Muscle layer of colon (tissue), 2 donors: ENCODE measurements at regions not wholly inside any gene's neighbourhood (a gene's known extent, or its start where the extent isn't known, plus 50 kb on each side); places are given as distances from the start of the nearest gene placed in this dataset.

Source experiments
- H3K27ac ChIP-seq: one replicate; pipeline ENCODE4 v1.7.0; 2013; ENCODE audit warnings: low read depth, mild to moderate bottlenecking, low read length, moderate library complexity
- H3K27me3 ChIP-seq, 2 donors: one replicate each; pipeline ENCODE4 v1.7.0; 2013; ENCODE audit warnings: low read length in 2 of 2, mild to moderate bottlenecking in 2 of 2; ENCODE audit not compliant: insufficient read depth in 2 of 2, control insufficient read depth in 1 of 2
- H3K36me3 ChIP-seq: one replicate; pipeline ENCODE4 v1.7.0; 2013; ENCODE audit warnings: mild to moderate bottlenecking, low read length; ENCODE audit not compliant: insufficient read depth
- H3K4me1 ChIP-seq: one replicate; pipeline ENCODE4 v1.7.0; 2013; ENCODE audit warnings: mild to moderate bottlenecking, low read length; ENCODE audit not compliant: insufficient read depth
- H3K4me3 ChIP-seq, 2 donors: one replicate each; pipeline ENCODE4 v1.7.0; 2013; ENCODE audit warnings: low read length in 2 of 2, low read depth in 1 of 2, mild to moderate bottlenecking in 1 of 2, moderate library complexity in 1 of 2
- H3K9ac ChIP-seq: one replicate; pipeline ENCODE4 v1.7.0; 2013; ENCODE audit warnings: low read length
- H3K9me3 ChIP-seq: one replicate; pipeline ENCODE4 v1.7.0; 2013; ENCODE audit warnings: mild to moderate bottlenecking, low read length
- donor health status: abdominal sarcoma.
- donor health status: Adenocarcinoma of cecum.

DNA sequence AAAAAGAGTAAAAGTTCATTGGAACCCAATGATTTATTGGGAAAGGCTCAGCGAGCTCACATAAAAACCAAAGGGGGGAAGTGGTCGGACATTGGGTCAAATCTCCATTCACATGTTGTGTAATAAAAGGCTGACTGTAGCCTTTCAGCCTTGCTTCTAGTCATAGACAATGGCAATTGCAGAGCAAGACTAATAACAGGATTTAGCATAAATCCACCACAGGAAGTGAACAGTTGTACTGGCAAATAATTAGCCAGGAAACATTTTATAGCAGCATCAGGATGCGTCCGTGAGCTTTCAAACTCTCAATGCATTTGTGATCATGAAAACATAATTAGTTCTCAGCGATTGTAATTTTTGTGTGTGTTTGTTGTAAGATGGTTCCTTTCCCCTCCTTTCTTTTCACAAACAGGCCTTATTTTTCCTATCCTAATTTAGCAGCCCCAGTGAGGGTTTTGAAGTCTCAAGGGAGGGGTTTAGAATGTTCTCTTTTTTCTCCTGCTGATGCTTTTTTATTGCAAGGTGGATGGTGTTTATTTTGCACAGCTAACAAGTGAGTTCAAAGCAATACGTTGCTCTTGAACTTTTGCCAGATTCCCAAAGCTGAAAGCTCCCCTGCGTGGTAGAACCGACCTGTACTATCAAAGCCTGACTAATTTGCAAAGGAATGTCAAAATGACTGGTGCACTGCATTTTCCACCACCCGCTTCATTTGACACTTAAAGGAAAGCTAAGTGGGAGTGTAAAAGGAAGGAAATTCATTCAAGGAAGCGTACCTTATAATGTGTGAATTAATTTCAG, 105.6 kb downstream of the SPRY2 start:
- Histone ChIP-seq H3K36me3 (no peaks in the 10 kb centered on the region), H3K27ac (no peak overlapping the region), H3K27me3 (no peaks in the 10 kb centered on the region), H3K9me3 (no peaks in the 10 kb centered on the region), H3K4me3 (no peak overlapping the region), H3K4me1 (no peaks in the 10 kb centered on the region), H3K9ac (no peak overlapping the region)

DNA sequence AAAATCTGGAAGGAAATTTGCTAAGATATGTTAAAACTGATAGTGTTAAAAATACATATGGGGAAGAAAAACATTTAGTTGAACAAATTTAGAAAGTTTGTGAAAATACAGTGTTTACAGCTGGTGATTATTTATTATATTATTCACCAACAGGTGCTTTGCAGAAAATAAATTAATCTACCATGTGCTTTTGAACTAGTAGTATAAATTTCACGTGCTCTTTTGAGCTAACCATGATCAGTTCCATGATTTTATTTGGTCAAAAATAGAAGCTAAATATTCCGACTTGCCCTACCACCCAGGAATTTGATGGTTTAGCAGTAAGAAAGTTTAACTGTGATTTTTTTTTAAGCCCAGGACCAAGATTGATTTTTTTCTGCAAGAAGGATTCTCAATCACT, 113.3 kb downstream of the SPRY2 start:
- Histone ChIP-seq H3K4me3 (no peak overlapping the region), H3K27me3 (no peaks in the 10 kb centered on the region), H3K4me1 (no peaks in the 10 kb centered on the region), H3K9me3 (no peaks in the 10 kb centered on the region), H3K27ac (no peak overlapping the region), H3K36me3 (no peaks in the 10 kb centered on the region), H3K9ac (no peak overlapping the region)

GRCh38 chr13:80226645-80227044, 114.3 kb downstream of the SPRY2 start:
- Histone ChIP-seq H3K9me3 (no peaks in the 10 kb centered on the region), H3K4me3 (no peak overlapping the region), H3K27ac (no peak overlapping the region), H3K9ac (no peak overlapping the region), H3K4me1 (no peaks in the 10 kb centered on the region), H3K27me3 (no peaks in the 10 kb centered on the region), H3K36me3 (no peaks in the 10 kb centered on the region)

DNA sequence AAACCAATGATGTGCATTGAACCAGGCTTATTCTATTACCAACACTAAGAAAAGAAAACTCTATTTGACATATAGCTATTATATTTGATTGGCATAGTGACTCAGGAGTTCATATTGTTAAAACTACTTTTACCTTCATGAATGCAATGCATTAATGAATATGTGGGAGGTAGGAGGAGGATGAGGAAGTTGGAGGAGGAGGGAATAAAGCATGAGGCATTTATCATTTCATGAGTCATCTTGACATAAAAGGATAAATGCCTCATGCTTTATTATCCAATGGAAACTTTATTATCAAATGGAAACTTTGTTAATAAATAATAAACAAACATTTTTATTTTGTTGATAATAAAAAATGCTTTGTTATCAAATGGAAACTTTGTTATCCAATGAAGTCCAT, 116.5 kb downstream of the SPRY2 start:
- Histone ChIP-seq H3K4me1 (no peaks in the 10 kb centered on the region), H3K27ac (no peak overlapping the region), H3K36me3 (no peaks in the 10 kb centered on the region), H3K9ac (no peak overlapping the region), H3K9me3 (no peaks in the 10 kb centered on the region), H3K4me3 (no peak overlapping the region), H3K27me3 (no peaks in the 10 kb centered on the region)

DNA sequence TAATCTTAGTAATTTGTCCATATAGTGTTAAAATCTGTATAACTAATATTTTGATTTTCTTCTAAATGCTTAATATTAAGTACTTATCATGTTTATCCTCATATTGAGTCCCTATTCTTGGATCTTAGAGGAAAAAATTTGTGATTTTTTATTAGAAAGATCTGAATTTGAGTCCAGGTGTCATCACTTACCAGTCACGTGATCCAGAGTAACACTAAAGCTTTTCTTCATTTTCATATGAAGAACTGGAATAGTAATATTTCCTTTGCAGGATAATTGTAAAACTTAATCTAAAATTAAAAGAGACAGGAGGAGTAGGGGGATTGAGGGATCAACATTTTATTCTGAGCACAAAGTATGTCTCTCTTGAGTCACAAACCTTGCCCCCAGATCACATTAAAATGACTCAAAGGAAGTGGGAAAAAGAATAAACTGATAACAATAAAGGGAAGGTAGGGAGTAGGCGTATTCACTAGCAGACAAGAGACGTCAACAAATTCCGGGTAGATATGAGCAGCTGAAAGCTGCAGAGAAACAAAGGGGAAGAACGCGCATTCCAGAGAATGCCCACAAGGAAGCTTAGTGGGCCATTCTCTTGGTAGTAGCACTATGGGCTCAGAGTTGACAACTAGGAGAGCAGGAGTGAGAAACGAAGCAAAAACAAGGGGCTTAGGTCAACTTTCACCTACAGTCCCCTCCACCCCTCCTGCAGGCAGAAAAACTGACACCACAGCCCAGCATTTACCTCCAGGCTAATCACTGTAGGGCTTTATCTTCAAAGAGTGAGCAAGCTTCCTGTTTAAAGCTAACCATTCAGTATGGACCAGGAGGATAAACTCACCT, 123.1 kb downstream of the SPRY2 start:
- no peak overlapping the region for H3K27ac ChIP-seq
- no peaks in the 10 kb centered on the region for H3K9me3 ChIP-seq
- no peaks in the 10 kb centered on the region for H3K4me1 ChIP-seq
- no peak overlapping the region for H3K9ac ChIP-seq
- H3K27me3 ChIP-seq = no peaks in the 10 kb centered on the region
- no peak overlapping the region for H3K4me3 ChIP-seq
- no peaks in the 10 kb centered on the region for H3K36me3 ChIP-seq

GRCh38 chr13:80215368-80215767, 125.6 kb downstream of the SPRY2 start:
- Histone ChIP-seq H3K9ac (no peak overlapping the region), H3K36me3 (no peaks in the 10 kb centered on the region), H3K27ac (no peak overlapping the region), H3K9me3 (no peaks in the 10 kb centered on the region), H3K27me3 (no peaks in the 10 kb centered on the region), H3K4me3 (no peak overlapping the region), H3K4me1 (no peaks in the 10 kb centered on the region)

DNA sequence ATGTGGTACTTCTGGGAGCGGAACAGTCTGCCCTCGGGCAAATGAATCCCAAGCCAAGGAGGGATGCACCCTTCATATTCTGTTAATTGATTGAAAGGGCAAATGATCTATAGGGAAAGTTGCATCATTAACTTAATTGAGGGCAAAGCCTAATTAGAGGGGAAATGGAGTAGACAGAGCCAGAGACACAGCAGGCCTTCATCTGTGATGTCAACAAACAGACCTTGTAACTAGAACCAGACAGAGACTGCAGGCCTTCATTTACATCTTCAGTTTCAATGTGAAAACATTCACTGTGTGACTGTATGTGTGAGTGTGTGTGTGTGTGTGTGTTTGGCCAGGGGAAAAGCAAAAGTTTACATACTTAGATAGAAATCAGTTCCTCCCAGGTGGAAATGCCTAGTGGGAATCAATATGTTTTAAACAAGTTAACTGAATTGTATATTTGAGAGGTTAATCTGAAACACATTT, 126.4 kb downstream of the SPRY2 start:
- Histone ChIP-seq H3K9ac (no peak overlapping the region), H3K27ac (no peak overlapping the region), H3K9me3 (no peaks in the 10 kb centered on the region), H3K4me3 (no peak overlapping the region), H3K4me1 (no peaks in the 10 kb centered on the region), H3K36me3 (no peaks in the 10 kb centered on the region), H3K27me3 (no peaks in the 10 kb centered on the region)

- H3K4me3 ChIP-seq = no peak overlapping the region
- no peaks in the 10 kb centered on the region for H3K36me3 ChIP-seq
- H3K27me3 ChIP-seq = no peaks in the 10 kb centered on the region
- no peak overlapping the region for H3K27ac ChIP-seq
- H3K9me3 ChIP-seq = no peaks in the 10 kb centered on the region
- H3K4me1 ChIP-seq = no peaks in the 10 kb centered on the region
- H3K9ac ChIP-seq = no peak overlapping the region
These were observed 126.9 kb downstream of the SPRY2 start for GRCh38 chr13:80214050-80214449.

GRCh38 chr13:80213201-80213600, 127.7 kb downstream of the SPRY2 start:
- no peaks in the 10 kb centered on the region for H3K4me1 ChIP-seq
- no peak overlapping the region for H3K9ac ChIP-seq
- H3K4me3 ChIP-seq = no peak overlapping the region
- no peak overlapping the region for H3K27ac ChIP-seq
- no peaks in the 10 kb centered on the region for H3K36me3 ChIP-seq
- no peaks in the 10 kb centered on the region for H3K27me3 ChIP-seq
- H3K9me3 ChIP-seq = no peaks in the 10 kb centered on the region

- Histone ChIP-seq H3K4me3 (no peak overlapping the region), H3K27ac (no peak overlapping the region), H3K9me3 (no peaks in the 10 kb centered on the region), H3K4me1 (no peaks in the 10 kb centered on the region), H3K27me3 (no peaks in the 10 kb centered on the region), H3K9ac (no peak overlapping the region), H3K36me3 (no peaks in the 10 kb centered on the region)
These were observed 129.4 kb downstream of the SPRY2 start for GRCh38 chr13:80211566-80211965.

DNA sequence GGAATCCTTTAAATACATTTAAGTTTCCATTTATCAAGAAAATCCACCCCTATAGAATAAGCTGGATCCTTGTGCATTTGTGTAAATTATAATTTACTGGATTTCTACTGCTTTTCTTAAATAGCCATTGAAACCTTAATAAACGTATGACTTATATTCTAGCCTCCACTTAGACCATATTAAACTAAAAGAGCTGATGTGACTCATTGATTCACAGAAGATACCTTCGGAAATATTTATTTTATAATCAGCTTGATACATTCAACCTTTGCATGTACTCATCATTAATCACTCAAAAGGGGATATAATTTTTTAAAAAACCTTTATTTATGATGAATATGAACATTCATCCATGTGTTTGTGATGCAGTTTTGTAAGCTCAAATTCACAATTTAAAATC, 136.3 kb downstream of the SPRY2 start:
- H3K4me1 ChIP-seq = no peaks in the 10 kb centered on the region
- no peaks in the 10 kb centered on the region for H3K36me3 ChIP-seq
- H3K9me3 ChIP-seq = no peaks in the 10 kb centered on the region
- H3K9ac ChIP-seq = no peak overlapping the region
- H3K27ac ChIP-seq = no peak overlapping the region
- H3K4me3 ChIP-seq = no peak overlapping the region
- no peaks in the 10 kb centered on the region for H3K27me3 ChIP-seq
